Natural killer cell (primary cell): ENCODE measurements at regions not wholly inside any gene's neighbourhood (a gene's known extent, or its start where the extent isn't known, plus 50 kb on each side); places are given as distances from the start of the nearest gene placed in this dataset.
A peak's percentile ranks its signal among the peaks of the same experiment; 100 is the strongest.

Source experiments
- ATAC-seq, 3 donors: fragments of 150-1000 bp in 2 of 3; fragments of 200-7000 bp in 1 of 3; cut with Tn5 transposase; 1 replicate in 1 of 3; 2 replicates in 2 of 3; pipeline ENCODE4 v1.10.0; 2021; ENCODE audit warnings: mild to moderate bottlenecking in 2 of 3, moderate library complexity in 2 of 3
- DNase-seq, 2 donors: peaks; one replicate each; pipeline versions ENCODE4 v3.0.0 to v3.0.0-alpha.2; 2013 to 2021; ENCODE audit warnings: mixed read lengths in 1 of 2
- H3K27ac ChIP-seq: one replicate; pipeline ENCODE4 v1.5.1; 2013; ENCODE audit warnings: mild to moderate bottlenecking, low read length
- H3K27me3 ChIP-seq: one replicate; pipeline ENCODE4 v1.6.1; 2013; ENCODE audit warnings: low read length; ENCODE audit not compliant: control insufficient read depth, insufficient read depth
- H3K36me3 ChIP-seq: one replicate; pipeline ENCODE4 v1.6.1; 2013; ENCODE audit warnings: low read length; ENCODE audit not compliant: control insufficient read depth, insufficient read depth
- H3K4me1 ChIP-seq: one replicate; pipeline ENCODE4 v1.6.1; 2013; ENCODE audit warnings: low read length; ENCODE audit not compliant: control insufficient read depth, insufficient read depth
- H3K4me3 ChIP-seq: one replicate; pipeline ENCODE4 v1.5.1; 2013; ENCODE audit warnings: low read length
- H3K9me3 ChIP-seq: one replicate; pipeline ENCODE4 v1.6.1; 2013; ENCODE audit warnings: low read length; ENCODE audit not compliant: control insufficient read depth, insufficient read depth
- H3K27ac Mint-ChIP-seq, 2 donors: one replicate each; pipeline ENCODE4 v1.8.0; 2022; ENCODE audit warnings: mild to moderate bottlenecking in 2 of 2, mixed read lengths in 2 of 2, moderate library complexity in 1 of 2
- H3K27me3 Mint-ChIP-seq, 2 donors: one replicate each; pipeline ENCODE4 v1.8.0; 2022; ENCODE audit warnings: low read depth in 2 of 2, mixed read lengths in 2 of 2
- H3K36me3 Mint-ChIP-seq: one replicate; pipeline ENCODE4 v1.8.0; 2022; ENCODE audit warnings: mixed read lengths
- H3K4me1 Mint-ChIP-seq, 2 donors: one replicate each; pipeline ENCODE4 v1.8.0; 2022; ENCODE audit warnings: mixed read lengths in 2 of 2
- H3K4me3 Mint-ChIP-seq: one replicate; pipeline ENCODE4 v1.8.0; 2022; ENCODE audit warnings: mild to moderate bottlenecking, moderate library complexity, mixed read lengths
- H3K9me3 Mint-ChIP-seq, 2 donors: one replicate each; pipeline ENCODE4 v1.8.0; 2022; ENCODE audit warnings: mixed read lengths in 2 of 2
- WGBS: methylation state at CpG from one replicate; pipeline ENCODE4 v1.1.7; 2013; ENCODE audit warnings: missing lambda C conversion rate; ENCODE audit not compliant: insufficient coverage; 5-methylcytosine and 5-hydroxymethylcytosine counted together
- intact Hi-C: fragments of 100-400 bp; cut with micrococcal nuclease; formaldehyde crosslinking; loops from one replicate; pipeline ENCODE4 v1.14.2; 2022
- TF ChIP-seq, protein P1 (sequence below): fragments of 200-600 bp; IDR thresholded peaks from one replicate; pipeline ENCODE4 v1.8.0; 2022; ENCODE audit warnings: antibody characterized with exemption

DNA sequence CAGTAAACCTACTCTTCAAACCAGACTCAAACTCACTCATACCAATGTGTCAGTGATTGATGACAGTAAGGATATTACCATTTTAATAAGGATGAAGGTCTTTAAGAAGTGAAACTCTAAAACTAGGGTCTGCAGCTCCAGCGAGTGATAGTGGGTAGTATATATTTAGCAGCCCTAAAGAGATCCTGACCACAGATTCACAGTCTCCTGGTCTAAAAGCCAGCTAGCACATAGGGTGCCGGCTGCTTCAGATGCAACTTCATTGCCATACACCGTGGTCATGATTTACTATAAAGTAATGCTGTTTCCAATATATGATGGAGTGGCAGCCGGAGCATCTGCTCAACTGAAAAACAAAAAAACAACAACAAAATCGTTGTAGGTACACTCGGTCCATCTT, 99.6 kb upstream of the MDM1 start:
- peak; percentile 44 to 81 (median 68) for ATAC-seq
- peaks cover 34% of the 10 kb centered on the region for H3K36me3 Mint-ChIP-seq
- H3K4me3 ChIP-seq, result no peak overlapping the region
- H3K27me3 ChIP-seq, result no peaks in the 10 kb centered on the region
- WGBS, result 59% methylated on average over 4 of the region's 6 CpGs
- peaks cover 12% of the 10 kb centered on the region for H3K36me3 ChIP-seq
- peak overlapping the region; percentile 61 for H3K4me3 Mint-ChIP-seq
- H3K27ac Mint-ChIP-seq, result peak overlapping the region; percentile 79 to 83
- intact Hi-C loops, result no loop called here
- no peak for DNase-seq
- peaks cover 3% of the 10 kb centered on the region for H3K9me3 ChIP-seq
- H3K4me1 Mint-ChIP-seq, result peaks cover 51 to 55% of the 10 kb centered on the region in 2 donors
- H3K27ac ChIP-seq, result peak overlapping the region; percentile 2
- H3K4me1 ChIP-seq, result peaks cover 9% of the 10 kb centered on the region
- no peaks in the 10 kb centered on the region for H3K27me3 Mint-ChIP-seq
- H3K9me3 Mint-ChIP-seq, result no peaks in the 10 kb centered on the region
- TF ChIP-seq, protein P1, sequence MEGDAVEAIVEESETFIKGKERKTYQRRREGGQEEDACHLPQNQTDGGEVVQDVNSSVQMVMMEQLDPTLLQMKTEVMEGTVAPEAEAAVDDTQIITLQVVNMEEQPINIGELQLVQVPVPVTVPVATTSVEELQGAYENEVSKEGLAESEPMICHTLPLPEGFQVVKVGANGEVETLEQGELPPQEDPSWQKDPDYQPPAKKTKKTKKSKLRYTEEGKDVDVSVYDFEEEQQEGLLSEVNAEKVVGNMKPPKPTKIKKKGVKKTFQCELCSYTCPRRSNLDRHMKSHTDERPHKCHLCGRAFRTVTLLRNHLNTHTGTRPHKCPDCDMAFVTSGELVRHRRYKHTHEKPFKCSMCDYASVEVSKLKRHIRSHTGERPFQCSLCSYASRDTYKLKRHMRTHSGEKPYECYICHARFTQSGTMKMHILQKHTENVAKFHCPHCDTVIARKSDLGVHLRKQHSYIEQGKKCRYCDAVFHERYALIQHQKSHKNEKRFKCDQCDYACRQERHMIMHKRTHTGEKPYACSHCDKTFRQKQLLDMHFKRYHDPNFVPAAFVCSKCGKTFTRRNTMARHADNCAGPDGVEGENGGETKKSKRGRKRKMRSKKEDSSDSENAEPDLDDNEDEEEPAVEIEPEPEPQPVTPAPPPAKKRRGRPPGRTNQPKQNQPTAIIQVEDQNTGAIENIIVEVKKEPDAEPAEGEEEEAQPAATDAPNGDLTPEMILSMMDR, result no peak

DNA sequence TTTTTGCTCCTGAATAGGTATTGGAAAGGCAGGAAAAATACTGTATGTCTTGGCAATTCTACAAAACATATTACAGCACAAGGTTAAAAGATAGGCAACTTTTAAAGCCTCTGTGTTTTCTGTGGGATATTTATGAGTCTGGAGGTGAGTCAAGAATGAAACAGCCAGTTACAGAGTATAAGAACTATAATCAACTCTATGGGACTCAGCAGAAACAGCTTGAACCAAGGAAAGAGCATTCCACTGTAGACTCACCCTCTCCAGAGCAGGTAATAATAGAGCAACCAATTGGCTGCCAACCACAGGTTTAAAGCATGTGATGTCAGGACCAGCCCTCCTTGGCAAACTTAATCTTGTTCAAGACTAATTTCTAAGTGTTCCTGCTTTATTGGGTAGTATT, 100.5 kb upstream of the MDM1 start:
- Mint-ChIP-seq H3K4me3 (peak overlapping the region; percentile 51), H3K36me3 (peaks cover 41% of the 10 kb centered on the region), H3K27me3 (no peaks in the 10 kb centered on the region), H3K9me3 (no peaks in the 10 kb centered on the region), H3K27ac (peak overlapping the region; percentile 79 to 83), H3K4me1 (peaks cover 59 to 63% of the 10 kb centered on the region in 2 donors)
- peaks cover 3% of the 10 kb centered on the region for H3K9me3 ChIP-seq
- no peak for DNase-seq
- H3K4me3 ChIP-seq, result no peak overlapping the region
- TF ChIP-seq, protein P1, result no peak
- intact Hi-C loops, result no loop called here
- H3K36me3 ChIP-seq, result peaks cover 12% of the 10 kb centered on the region
- no peaks in the 10 kb centered on the region for H3K27me3 ChIP-seq
- peaks cover 9% of the 10 kb centered on the region for H3K4me1 ChIP-seq
- no peak for ATAC-seq
- no peak overlapping the region for H3K27ac ChIP-seq

- Histone ChIP-seq H3K4me3 (no peak overlapping the region), H3K27me3 (no peaks in the 10 kb centered on the region), H3K9me3 (peaks cover 3% of the 10 kb centered on the region), H3K36me3 (peaks cover 10% of the 10 kb centered on the region), H3K27ac (no peak overlapping the region), H3K4me1 (peaks cover 19% of the 10 kb centered on the region)
- ATAC-seq (no peak), DNase-seq (no peak)
- 100% methylated on average over 2 of the region's 2 CpGs for WGBS
- TF ChIP-seq, protein P1, result no peak
- peaks cover 41% of the 10 kb centered on the region for H3K36me3 Mint-ChIP-seq
- H3K9me3 Mint-ChIP-seq, result no peaks in the 10 kb centered on the region
- peaks cover 78 to 80% of the 10 kb centered on the region in 2 donors for H3K4me1 Mint-ChIP-seq
- no peaks in the 10 kb centered on the region for H3K27me3 Mint-ChIP-seq
- intact Hi-C loops, result no loop called here
- no peak overlapping the region for H3K4me3 Mint-ChIP-seq
- H3K27ac Mint-ChIP-seq, result peak overlapping the region; percentile 69 to 75
Observed at GRCh38 chr12:68434391-68435298, 102.5 kb upstream of the MDM1 start.

GRCh38 chr12:68435299-68435637, 103.1 kb upstream of the MDM1 start:
- peaks cover 22% of the 10 kb centered on the region for H3K4me1 ChIP-seq
- Mint-ChIP-seq H3K4me3 (no peak overlapping the region), H3K36me3 (peaks cover 41% of the 10 kb centered on the region), H3K27ac (peak overlapping the region; percentile 69 to 75), H3K9me3 (no peaks in the 10 kb centered on the region), H3K27me3 (no peaks in the 10 kb centered on the region), H3K4me1 (peaks cover 84 to 87% of the 10 kb centered on the region in 2 donors)
- peaks cover 3% of the 10 kb centered on the region for H3K9me3 ChIP-seq
- no CpG with 5 or more reads among the region's 1 CpG for WGBS
- TF ChIP-seq, protein P1, result no peak
- H3K36me3 ChIP-seq, result peaks cover 10% of the 10 kb centered on the region
- ATAC-seq, result no peak
- no peak overlapping the region for H3K4me3 ChIP-seq
- intact Hi-C loops, result no loop called here
- no peaks in the 10 kb centered on the region for H3K27me3 ChIP-seq
- H3K27ac ChIP-seq, result no peak overlapping the region
- no peak for DNase-seq
